PFSK-1 (cell line): ENCODE measurements at regions not wholly inside any gene's neighbourhood (a gene's known extent, or its start where the extent isn't known, plus 50 kb on each side); places are given as distances from the start of the nearest gene placed in this dataset.

Experiments
- FOXP2 ChIP-seq: optimal IDR thresholded peaks from 2 replicates; pipeline ENCODE3; 2011; ENCODE audit warnings: borderline replicate concordance, control low read depth, inconsistent platforms; ENCODE audit not compliant: insufficient read depth; ENCODE audit errors: extremely low read length, extremely low read depth
- POLR2AphosphoS5 ChIP-seq: IDR thresholded peaks from 2 replicates; pipeline ENCODE4 v1.6.1; 2012; ENCODE audit warnings: low read depth, mild to moderate bottlenecking, control low read depth, low read length, moderate library complexity
- REST ChIP-seq, 2 experiments: IDR thresholded peaks; 2 replicates each; pipeline versions ENCODE4 v1.6.1 to v1.8.0; 2011 to 2012; ENCODE audit warnings: low read depth in 2 of 2, low read length in 2 of 2, control low read depth in 1 of 2, inconsistent platforms in 1 of 2, mild to moderate bottlenecking in 1 of 2, moderate library complexity in 1 of 2; ENCODE audit not compliant: insufficient read depth in 1 of 2
- SIN3A ChIP-seq: IDR thresholded peaks from 2 replicates; pipeline ENCODE4 v1.6.1; 2012; ENCODE audit warnings: mild to moderate bottlenecking, low read length, moderate library complexity, borderline replicate concordance; ENCODE audit not compliant: insufficient read depth
- TAF1 ChIP-seq: IDR thresholded peaks from 2 replicates; pipeline ENCODE4 v1.6.1; 2012; ENCODE audit warnings: low read length, control low read depth, borderline replicate concordance; ENCODE audit not compliant: insufficient read depth

GRCh38 chr12:62192180-62192902, 67.9 kb upstream of the USP15 start:
- TF ChIP-seq REST (IDR thresholded peaks at IDR 0.05; ENCODE audit: insufficient read depth in 1 of 2, low read depth in 2 of 2, low read length in 2 of 2) (no peak), TAF1 (no peak), FOXP2 (no peak), SIN3A (no peak), POLR2AphosphoS5 (no peak)

- TF ChIP-seq REST (IDR thresholded peaks at IDR 0.05; ENCODE audit: insufficient read depth in 1 of 2, low read depth in 2 of 2, low read length in 2 of 2) (no peak), FOXP2 (no peak), TAF1 (no peak), POLR2AphosphoS5 (no peak), SIN3A (no peak)
Measured at GRCh38 chr12:62192903-62193250, 67.3 kb upstream of the USP15 start.

- TF ChIP-seq FOXP2 (no peak), POLR2AphosphoS5 (no peak), TAF1 (no peak), SIN3A (no peak), REST (IDR thresholded peaks at IDR 0.05; ENCODE audit: insufficient read depth in 1 of 2, low read depth in 2 of 2, low read length in 2 of 2) (no peak)
Measured at GRCh38 chr12:62194031-62194430, 66.2 kb upstream of the USP15 start.

GRCh38 chr12:62194616-62195015, 65.6 kb upstream of the USP15 start:
- TF ChIP-seq REST (IDR thresholded peaks at IDR 0.05; ENCODE audit: insufficient read depth in 1 of 2, low read depth in 2 of 2, low read length in 2 of 2) (no peak), FOXP2 (no peak), POLR2AphosphoS5 (no peak), TAF1 (no peak)
